ENCODE measurements at regions not wholly inside any gene's neighbourhood (a gene's known extent, or its start where the extent isn't known, plus 50 kb on each side); places are given as distances from the start of the nearest gene placed in this dataset.

DNA sequence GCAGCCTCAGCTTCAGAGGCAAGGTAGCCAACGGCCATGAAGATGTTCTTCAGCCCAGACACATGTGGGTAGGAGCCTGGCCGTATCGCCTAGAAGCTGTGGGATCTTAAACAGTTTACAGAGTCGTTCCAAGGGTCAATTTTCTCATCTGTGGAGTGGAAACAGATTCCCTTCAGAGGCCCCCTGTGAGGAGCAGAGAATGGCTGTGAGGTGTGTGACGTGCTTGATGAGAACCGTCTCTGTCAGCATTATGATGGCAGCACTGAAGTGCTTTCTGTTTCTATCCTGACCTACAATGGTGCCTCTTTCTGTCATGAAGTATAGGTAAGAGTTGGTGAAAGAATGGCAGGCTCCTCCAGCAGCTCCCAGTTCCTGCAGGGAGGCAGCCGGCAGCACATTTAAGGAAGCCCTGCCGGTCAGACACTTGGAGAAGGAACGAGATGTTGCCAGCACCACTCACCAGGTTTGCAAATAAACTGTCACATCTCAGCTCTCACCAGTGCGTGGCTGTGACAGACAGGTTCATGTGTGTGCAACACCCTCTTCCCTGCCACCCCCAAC, 277.3 kb downstream of the FOXO1 start:
- in situ Hi-C loops (cut with HindIII; ENCODE audit: low sequenced_read_pairs): no loop called here

DNA sequence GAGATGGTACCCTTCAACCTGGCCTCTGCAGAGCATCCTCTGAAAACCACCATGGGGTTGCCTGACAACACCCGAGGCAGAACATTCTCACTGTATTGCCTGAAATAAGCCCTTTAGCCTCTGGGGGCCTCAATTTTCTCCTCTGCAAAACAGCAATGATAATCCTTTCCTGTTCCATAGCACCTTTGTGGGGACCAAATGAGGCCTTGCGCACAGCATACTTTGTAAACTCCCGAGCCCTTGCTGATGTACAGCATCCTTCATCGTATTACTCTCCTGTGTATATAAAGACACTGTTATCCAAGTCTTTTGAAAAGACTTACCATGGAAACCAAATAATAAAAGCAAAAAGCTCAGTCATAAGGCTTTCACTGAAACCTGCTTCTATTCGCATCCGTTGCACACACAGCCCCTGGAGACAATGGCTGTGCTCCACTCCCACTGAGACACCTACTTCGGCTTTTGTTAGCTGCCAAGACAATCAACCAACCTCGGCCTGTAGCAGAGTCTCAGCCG, 276.0 kb downstream of the FOXO1 start:
- in situ Hi-C loops (cut with HindIII; ENCODE audit: low sequenced_read_pairs): no loop called here

DNA sequence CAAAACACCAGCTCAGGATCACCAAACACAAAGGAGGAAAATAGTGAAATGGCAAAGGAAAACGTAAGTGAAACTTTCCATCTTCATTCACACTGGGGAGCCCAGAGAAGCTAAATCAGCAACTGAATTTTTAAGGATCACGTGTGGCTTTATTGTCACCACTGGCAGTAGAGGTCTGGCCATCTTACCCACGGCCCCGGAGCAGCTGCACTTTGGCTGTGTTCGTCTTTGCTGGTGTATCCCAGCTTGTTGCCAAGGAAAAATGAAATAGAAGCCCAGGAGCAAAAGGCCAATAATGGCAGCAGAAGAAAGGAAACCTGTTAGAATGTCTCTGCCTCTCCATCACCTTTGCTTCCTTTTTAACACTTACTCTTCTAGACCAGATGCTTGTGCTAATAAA, 274.7 kb downstream of the FOXO1 start:
- in situ Hi-C loops (cut with HindIII; ENCODE audit: low sequenced_read_pairs): no loop called here

DNA sequence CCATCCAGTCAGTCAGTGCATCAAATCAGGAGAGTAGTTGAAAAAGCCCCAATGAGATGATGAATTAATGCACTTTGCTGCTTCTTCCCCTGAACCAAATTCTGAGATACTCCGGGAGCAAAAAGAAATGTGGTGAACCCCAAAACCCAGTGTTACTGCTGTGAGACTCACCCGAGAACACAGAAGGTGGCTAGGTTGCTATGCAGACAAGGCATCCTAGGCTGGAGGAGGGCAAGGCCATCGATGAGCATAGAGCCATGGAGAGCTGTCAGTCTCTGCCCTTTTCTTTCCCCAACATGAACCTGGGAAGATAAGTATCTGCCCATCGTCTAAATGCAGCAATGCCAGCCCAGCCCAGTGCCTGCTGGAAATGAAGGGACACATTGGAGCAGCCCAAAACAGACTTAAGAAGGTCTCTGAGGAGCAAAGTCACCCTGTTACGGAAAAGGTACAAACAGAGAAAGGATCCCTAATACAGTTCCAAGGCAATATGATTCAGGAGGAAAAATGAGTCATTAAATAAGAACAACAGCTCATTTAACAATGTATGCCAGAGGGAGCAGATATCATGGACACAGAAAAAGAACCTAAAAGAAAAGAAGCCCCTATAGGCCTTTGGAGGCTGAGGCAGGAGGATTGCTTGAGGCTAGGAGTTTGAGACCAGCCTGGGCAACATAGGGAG, 272.0 kb downstream of the FOXO1 start:
- in situ Hi-C loops (cut with HindIII; ENCODE audit: low sequenced_read_pairs): no loop called here

DNA sequence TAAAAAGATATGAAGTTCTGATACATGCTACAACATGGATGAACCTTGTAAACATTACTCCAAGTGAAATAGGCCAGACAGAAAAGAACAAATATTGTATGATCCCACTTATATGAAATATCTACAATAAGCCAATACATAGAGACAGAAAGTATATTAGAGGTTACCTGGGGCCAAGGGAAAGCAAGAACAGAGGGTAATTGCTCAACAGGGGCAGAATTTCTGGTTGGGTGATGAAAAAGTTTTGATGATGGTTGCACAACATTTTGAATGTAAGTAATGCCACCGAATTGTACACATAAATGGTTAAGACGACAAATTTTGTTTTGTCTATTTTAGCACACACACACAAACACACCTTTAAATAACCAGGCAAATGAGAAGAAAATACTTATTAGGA, 268.4 kb downstream of the FOXO1 start:
- in situ Hi-C loops (cut with HindIII; ENCODE audit: low sequenced_read_pairs): loop anchor here (5.0 kb wide), 1 partner anchor 39 kb away; no protein-coding TSS in a partner anchor

DNA sequence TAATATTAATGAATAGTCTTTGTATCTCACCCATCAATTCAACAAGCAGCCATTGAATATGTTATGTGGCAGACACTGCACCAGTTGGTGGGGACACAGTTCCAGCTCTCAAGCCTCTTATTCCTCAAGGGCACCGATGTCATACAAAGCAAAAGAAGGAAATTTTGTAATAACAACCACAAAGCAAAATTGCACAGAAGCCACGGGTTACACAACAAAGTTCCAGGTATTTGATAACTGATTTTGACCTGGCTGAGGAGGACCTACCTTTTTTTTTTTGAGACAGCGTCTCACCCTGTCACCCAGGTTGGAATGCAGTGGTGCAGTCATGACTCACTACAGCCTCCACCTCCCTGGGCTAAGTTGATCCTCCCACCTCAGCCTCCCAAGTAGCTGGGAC, 266.7 kb downstream of the FOXO1 start:
- in situ Hi-C loops (cut with HindIII; ENCODE audit: low sequenced_read_pairs): loop anchor here (5.0 kb wide), 1 partner anchor 38 kb away; no protein-coding TSS in a partner anchor

DNA sequence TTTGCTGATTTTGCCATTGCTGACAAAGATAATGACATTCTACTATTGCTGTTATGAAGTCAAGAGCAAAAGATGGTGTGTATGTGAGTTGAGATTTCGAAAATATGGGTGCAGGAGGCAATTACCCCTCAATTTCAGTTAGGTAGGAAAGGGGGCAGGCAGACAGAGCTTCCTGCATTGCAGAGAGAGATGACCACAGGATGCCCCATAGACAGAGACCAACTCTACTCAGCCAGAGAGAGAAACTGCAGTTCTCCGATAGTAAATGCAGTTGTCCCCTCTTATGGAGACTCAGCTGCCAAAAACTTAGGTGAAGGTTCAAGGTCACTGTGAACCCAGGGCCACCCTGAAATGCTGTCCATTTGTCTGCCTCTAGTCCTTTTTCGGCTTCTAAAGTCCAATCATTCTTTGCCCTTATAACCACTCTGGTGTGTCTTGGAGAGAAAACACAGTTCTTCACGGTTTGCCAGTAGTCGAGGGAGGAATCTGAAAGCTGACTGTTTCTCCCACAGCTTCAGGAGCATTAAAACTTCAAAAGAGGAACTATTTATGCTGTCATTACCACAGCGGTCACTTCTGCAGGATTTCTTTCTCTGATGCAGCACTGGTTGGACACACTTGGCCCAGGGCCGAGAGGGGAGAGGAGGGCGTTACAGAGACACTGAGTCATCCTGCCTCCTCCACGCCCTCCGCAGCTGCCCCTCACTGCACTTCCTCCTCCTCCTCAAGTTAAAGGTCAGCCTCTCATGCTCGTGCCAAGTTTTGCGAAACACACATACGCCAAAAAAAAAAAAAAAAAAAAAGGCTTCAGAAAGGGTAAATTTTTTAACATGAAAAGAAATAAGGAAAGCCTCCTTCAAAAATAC, 264.3 kb downstream of the FOXO1 start:
- in situ Hi-C loops (cut with HindIII; ENCODE audit: low sequenced_read_pairs): no loop called here

DNA sequence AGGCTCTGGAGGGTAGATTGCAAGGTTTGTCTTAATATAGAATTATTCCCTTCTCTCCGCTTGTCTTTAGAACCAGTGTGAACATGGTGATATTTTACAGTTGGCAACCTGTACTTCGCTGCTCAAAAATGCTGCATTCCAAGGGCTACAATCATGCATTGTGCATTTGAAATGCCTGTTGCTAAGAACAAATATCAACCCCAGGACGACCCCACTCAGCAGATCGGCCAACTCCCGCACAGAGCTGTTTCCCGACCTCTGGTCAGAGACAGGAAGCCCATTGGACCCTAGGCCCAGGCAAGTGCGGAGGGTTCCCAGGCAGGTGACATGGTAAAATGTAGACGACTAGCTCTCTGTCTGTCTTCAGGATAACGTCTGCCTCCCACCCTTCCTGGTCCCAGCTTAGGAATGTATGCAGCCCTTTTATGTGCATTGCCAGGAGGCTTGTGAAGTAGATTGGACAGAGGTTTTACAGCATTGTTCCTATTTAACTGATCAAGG, 263.5 kb downstream of the FOXO1 start:
- in situ Hi-C loops (cut with HindIII; ENCODE audit: low sequenced_read_pairs): no loop called here

DNA sequence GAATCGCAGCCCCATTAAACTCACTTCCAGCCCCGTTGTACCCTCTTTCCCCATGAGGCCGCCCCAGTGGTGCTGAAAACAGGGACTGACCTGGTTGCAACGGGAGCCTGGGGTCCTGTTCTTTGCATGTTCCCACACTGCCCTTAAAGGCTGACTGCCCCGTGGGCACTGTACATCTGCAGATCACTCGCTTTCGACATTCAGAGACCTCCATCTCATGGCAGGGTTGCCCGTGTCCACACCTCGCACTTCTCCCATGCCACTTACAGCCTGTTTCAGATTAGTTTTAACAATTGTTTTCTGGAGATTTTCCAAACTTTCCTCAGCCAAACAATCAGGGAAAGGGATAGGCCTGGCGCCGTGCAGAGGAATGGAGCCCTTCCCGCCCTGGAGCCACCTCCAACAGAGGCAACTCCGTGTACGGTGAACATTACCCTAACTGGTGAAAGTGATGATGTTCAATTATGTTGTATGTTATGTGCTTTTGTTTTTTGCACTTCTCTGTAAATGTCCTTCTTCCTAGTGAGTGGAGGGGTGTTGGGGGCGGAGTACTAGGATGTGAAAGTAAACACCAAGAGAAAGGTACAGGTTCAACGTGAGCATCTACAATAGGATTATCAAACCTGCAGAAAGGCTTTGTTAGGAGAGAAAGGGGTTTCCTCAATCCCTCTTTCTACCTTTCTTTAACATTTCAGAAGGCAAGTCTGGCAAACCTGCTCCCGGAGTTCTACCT, 262.8 kb downstream of the FOXO1 start:
- in situ Hi-C loops (cut with HindIII; ENCODE audit: low sequenced_read_pairs): no loop called here

DNA sequence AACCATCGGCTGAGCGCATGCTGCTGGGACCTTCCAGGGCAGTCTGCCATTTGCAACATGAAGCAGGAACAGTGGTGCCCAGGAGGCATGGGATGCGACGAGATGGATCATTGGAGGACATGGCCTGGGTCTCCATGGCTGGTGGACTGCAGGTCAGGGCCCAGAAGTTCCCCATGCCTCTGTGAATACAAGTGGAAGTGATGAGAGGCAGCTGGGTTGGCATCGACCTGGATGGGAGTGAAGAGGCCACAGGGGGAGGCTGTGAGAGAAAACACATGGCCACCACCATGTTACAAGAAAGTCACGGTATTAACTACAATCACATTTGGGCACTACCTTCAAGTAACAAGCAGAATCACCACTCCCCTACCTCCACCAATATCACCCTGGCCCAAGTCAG, 262.0 kb downstream of the FOXO1 start:
- in situ Hi-C loops (cut with HindIII; ENCODE audit: low sequenced_read_pairs): no loop called here

DNA sequence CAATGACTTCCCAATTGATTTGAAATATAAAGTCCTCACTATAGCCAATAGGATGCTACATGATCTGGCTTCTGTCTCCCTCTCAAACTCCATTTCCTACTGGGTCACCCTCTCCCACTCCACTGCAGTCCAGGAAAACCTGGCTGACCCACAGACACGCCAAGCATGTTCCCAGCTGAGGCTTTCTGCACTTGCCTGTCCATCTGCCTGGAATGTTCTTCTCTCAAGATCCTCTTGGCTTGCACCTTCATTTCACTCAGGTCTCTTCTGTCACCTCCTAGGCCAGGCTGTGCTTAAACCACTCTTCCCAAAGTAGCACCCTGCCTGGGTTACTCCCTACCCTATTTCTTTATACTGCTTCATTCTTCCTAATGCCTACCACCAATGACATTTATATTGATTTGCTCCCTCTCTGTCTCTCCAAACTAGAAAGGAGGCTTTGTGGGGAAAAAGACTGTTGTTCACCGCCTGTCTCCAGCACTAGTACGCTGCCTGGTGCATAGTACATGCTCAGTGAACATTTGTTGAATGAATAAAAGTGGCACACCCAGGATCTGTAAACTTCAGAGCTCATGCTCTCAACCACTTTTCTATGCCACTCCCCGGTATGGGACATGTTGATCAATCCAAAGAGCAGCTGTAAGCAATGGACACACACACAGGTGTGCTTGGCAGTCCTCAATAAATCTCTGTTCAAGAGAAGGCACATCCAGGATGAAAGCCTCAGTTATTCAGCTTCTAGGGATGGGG, 261.3 kb downstream of the FOXO1 start:
- in situ Hi-C loops (cut with HindIII; ENCODE audit: low sequenced_read_pairs): loop anchor here (5.0 kb wide), 1 partner anchor 62 kb away; no protein-coding TSS in a partner anchor

DNA sequence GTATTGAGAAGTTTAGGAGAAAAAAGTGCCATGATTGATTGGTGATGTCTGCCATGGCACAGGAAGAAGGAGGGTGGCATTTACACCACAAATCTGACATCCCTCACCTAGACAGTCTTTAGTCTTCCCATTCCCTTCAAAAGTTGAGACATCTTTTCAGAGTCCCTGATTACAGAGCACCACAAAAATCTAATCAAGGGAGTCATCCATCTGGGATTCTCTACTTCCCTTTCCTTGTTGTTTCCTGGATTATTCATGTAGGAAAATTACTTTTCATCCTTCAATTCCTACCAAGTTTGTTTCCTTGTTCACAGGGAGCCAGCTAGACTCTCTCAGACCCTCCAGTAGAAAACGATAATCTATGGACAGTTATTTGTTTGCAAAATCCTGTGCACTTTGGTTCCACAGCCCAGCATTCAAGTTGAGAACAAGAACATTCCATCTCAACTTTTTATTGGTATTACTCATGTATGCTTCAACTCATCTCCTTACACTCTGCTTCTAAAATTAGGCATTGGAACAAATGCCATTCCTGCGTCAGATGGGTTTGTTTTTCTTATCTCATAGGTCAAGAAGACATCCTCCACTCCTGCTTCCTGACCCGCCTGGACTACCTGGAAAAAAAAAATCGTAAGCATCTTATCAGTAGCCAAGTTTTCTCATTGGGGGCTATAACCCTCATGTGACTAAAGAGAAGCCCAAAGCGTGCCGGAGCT, 259.9 kb downstream of the FOXO1 start:
- in situ Hi-C loops (cut with HindIII; ENCODE audit: low sequenced_read_pairs): loop anchor here (5.0 kb wide), 1 partner anchor 61 kb away; no protein-coding TSS in a partner anchor

DNA sequence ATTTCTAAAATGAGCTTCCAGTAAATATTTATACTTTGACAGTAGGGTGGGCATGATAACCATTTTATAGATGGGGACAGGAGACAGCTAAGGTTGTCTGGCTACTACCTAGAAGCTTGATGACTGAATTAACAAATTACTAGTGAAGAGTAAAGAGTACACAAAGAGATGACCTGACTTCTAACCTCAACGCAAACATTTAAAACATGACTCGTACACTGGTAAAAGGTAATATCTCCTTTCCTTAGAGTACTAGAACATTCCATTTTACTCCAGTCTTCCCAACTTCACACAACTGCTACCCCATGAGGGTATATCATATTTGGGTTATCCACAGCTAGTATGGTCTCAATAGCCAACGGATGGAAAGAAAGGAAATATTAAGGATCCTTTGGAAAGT, 258.9 kb downstream of the FOXO1 start:
- in situ Hi-C loops (cut with HindIII; ENCODE audit: low sequenced_read_pairs): loop anchor here (5.0 kb wide), 1 partner anchor 60 kb away; no protein-coding TSS in a partner anchor

DNA sequence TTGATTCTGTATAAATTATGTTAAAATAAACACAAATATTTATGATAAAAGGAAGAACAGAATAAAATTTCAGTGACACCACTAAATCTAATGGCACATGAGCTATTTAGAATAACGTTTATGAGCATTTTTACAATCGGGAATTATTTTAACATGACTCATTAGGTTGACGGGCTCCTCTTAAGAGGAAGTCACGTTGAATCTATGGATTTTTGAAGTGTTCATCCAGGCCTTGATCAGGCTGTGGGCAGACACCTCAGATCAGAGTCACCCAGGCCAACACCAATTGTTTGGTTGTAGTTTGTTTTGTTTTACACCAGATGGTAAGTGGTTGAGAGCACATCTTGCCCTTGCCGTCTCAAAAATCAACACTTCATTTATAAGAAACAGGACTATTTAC, 257.8 kb downstream of the FOXO1 start:
- in situ Hi-C loops (cut with HindIII; ENCODE audit: low sequenced_read_pairs): loop anchor here (5.0 kb wide), 1 partner anchor 59 kb away; no protein-coding TSS in a partner anchor

DNA sequence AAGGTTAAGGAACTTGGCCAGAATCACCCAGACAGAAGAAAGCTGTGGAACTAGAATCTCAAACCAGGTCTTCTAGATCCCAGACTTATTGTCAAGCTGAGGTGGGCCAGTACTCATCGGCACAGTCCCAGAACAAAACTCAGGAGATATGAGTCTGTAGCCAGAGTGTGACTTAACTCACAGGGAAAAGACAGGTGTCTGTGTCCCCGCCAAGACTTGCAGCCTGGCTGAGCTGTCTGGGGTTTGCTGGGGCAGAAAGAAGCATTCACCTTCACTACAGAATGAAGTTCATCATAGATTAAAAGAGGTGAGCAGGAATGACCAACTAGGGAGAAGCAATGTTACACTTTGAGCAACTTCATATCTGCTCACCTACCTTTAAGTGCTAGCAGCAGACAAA, 257.2 kb downstream of the FOXO1 start:
- in situ Hi-C loops (cut with HindIII; ENCODE audit: low sequenced_read_pairs): loop anchor here (5.0 kb wide), 1 partner anchor 58 kb away; no protein-coding TSS in a partner anchor

DNA sequence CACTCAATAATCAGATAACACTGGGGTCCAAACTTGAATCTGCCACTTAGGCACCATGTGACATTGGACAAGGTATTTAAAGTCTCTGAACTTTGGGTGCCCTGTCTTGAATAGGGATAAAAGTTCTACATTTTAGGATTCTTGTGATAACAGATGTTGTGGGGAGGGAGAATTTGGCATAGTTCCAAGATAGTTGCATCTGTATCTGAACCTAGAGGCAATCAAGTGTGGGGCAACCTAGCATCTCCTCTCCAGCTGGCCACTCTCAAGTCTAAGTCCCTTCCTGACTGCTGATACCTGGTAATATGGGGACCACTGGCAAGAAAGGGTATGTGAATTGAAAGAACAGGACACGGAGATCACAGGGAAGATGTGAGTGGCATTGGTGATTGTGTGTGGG, 256.1 kb downstream of the FOXO1 start:
- in situ Hi-C loops (cut with HindIII; ENCODE audit: low sequenced_read_pairs): no loop called here

DNA sequence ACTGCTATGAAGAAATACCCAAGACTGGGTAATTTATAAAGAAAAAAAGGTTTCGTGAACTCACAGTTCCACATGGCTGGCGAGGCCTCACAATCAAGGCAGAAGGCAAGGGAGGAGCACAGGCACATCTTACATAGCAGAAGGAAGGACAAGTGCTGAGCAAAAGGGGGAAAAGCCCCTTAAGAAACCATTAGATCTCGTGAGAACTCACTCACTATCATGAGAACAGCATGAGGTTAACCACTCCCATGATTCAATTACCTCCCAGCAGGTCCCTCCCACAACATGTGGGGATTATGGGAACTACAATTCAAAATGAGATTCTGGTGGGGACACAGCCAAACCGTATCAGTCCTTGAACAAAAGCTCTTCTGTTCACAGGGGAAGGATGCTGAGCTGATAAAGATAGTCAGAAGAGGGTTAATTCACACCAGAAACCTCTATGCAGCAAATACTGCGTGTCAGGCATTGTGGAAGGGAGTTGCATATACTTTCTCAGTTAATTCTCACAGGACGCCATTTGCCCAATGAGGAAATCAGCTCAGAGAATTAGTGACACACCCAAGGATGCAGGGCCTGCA, 246.2 kb downstream of the FOXO1 start:
- in situ Hi-C loops (cut with HindIII; ENCODE audit: low sequenced_read_pairs): no loop called here

DNA sequence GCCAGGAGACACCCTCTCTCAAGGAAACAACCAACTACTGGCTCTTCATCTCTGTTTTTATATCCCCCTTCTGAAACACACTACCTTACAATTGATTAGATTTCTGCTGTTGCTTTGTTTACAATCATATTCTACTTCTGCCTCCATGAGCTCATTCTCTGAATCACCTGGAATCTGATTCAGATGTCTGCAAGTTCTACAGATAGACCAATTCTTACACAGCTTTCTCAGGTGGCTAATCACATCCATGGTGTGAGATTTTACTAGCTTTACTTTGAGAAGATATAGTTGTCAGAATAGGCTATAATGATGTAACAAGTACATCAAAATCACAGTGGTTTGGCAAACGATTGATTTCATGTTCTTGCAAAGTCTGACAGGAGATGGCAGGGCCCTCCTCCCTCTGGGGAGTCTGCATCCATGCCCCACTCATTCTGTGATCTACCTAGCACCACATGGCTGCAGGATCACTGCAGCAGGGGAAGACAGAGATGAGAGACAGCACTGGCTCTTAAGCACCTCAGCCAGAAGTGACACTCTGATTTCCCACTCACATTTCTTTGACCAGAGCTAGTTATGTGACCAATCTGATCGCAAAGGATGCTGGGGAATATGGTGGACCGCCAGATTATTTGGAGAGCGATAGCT, 243.7 kb downstream of the FOXO1 start:
- in situ Hi-C loops (cut with HindIII; ENCODE audit: low sequenced_read_pairs): no loop called here
